NCI-H446 (cell line): ENCODE measurements at regions not wholly inside any gene's neighbourhood (a gene's known extent, or its start where the extent isn't known, plus 50 kb on each side); places are given as distances from the start of the nearest gene placed in this dataset.
"Not testable (repeated sequence)": the region's sequence is repeated elsewhere in the genome, so short reads cannot be mapped to it uniquely, and the experiment has no call there.

ENCODE experiments used
- DNase-seq, 2 experiments: peaks; one replicate each; lab custom pipeline; 2025; lab: John Stamatoyannopoulos, UW

DNA sequence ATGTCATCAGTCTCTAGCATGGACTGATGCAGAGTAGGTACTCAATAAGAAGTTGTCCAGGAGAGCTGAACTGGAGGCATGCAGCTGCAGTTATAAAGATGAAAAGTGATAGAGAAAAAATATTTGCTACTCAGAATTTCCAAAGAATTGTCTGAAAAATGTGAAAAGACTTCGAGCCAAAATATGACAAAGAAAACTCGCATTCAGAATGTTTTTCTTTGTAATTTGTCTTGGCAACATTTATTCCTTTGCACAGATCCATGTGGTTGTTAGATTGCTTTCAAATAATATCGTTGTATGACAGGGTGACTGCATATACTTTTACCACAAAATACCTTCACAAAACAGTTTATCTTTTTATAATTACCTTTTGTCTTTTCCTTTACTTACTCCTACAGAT lies 128.0 kb upstream of the SLC4A4 start:
- no peak for DNase-seq

DNA sequence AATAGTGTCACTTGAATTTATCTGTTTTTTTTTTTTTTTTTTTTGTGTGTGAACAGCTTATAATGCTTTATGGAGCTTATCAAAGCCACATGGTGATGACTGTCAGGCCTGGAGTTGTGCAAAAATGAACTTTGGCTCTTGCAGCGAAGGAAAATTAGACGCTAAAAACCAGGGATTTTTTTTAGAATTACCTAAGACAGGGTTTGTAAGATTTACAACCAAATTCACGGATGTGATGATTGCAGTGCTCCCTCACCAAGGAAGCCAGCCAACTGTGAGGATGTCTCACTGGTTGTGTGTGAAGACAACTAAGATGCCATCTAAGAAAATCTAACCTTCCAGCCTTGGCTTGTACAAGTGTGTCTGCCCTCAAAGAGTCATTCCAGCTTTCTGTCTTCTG lies 127.1 kb upstream of the SLC4A4 start:
- no peak for DNase-seq

GRCh38 chr4:71212216-71212615 lies 126.6 kb upstream of the SLC4A4 start:
- no peak for DNase-seq

- DNase-seq: no peak
Observed at GRCh38 chr4:71214578-71214977, 124.2 kb upstream of the SLC4A4 start.

DNA sequence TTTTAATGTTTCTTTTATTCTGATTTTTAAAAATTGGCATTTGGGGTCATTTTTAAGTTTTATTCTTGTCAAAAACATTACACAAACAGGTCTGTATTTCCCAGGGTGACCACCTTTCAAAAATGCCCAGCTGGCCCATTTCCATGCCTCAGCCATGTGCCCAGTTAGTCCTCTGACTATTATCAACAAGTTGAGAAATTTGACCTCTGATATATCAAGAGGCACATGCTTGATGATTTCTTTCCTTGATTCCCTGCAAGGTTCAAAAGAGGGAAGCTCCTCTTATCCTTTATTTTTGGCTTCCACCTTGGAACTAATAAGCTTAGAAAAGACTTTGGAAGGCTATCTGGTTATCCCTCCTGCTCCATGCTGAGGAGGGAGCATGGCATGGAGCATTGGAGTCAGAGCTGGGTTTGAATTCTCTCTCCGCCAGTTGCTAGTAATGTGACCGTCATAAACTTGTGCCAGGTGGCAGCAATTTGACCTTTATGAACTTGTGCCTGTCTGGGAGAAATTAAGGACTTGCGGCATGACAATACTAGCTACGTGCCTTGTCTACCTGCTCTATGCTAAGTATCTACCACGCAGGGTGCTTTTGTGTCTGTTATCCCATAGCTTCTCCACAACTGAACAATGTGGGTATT lies 122.4 kb upstream of the SLC4A4 start:
- no peak for DNase-seq

- no peak for DNase-seq
Observed at GRCh38 chr4:71217688-71218087, 121.1 kb upstream of the SLC4A4 start.

DNA sequence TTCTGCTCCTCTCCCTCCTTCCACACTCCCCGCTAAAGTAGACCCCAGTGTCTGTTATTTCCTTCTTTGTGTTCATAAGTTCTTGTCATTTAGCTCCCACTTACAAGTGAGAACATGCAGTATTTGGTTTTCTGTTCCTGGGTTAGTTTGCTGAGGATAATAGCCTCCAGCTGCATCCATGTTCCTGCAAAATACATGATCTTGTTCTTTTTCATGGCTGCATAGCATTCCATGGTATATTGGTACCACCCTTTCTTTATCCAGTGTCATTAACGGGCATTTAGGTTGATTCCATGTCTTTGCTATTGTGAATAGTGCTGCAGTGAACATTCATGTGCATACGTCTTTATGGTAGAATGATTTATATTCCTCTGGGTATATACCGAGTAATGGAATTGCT lies 118.0 kb upstream of the SLC4A4 start:
- not testable (repeated sequence) for DNase-seq

DNA sequence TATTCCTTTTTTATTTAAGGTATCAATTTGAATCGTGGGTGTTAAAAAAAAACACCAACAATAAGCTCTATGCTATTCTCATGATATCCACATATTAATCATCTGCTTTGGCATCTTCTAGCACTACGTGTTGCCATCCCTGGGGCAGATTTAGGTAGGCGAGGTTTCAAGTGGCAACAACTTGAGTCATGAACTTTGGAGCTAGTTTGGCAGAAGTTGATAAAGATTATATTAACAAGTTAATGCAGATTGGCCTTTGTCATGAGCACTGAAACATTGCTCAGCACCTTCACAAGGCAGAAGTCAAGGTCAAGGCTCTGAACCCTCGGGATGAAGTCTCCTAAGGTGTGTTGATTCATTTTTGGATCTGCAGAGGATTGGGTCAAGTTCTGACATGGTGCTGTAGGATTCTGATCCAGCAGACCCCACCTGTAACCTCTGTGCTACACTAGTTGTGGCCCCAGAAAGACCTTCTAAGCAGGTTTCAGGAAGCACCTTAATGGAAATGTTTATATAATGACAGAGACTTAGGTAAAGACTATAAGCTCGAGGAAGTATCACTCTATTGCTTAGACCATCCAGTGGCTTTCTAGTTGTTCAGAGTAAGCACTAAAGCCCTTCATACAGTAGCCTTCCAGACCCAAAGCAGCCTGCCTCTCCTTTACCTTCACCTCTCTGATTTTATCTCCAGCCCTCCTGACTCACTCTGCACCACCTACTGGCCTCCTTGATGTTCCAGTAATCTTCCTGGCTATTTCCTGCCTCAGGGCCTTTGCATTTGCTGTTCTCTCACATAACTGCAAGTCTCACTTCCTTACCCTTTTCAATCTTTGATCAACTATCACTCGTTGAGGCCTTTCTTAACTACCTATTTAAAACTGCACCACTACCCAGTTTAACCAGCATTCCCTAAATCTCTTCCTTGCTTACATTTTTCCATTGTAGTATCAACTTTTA lies 117.0 kb upstream of the SLC4A4 start:
- no peak for DNase-seq

DNA sequence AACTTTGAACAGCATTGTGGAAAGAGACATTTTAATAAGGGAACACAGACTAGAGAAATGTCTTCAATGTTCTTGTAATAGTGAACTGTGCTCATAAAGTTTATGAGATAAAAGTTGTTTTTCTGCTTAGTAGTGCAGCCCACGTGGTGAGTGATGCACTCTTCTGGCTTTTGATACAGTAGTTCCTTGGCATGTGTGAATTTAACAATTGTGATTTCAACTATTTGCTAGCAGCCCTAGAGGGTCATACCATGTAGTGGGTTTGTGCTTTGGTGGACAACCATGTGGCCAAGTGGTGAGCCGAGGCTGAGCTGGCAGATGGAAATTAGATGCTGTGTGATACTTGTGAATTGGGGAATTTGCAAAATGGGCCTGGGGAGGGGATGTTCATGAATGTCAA lies 116.2 kb upstream of the SLC4A4 start:
- no peak for DNase-seq

DNA sequence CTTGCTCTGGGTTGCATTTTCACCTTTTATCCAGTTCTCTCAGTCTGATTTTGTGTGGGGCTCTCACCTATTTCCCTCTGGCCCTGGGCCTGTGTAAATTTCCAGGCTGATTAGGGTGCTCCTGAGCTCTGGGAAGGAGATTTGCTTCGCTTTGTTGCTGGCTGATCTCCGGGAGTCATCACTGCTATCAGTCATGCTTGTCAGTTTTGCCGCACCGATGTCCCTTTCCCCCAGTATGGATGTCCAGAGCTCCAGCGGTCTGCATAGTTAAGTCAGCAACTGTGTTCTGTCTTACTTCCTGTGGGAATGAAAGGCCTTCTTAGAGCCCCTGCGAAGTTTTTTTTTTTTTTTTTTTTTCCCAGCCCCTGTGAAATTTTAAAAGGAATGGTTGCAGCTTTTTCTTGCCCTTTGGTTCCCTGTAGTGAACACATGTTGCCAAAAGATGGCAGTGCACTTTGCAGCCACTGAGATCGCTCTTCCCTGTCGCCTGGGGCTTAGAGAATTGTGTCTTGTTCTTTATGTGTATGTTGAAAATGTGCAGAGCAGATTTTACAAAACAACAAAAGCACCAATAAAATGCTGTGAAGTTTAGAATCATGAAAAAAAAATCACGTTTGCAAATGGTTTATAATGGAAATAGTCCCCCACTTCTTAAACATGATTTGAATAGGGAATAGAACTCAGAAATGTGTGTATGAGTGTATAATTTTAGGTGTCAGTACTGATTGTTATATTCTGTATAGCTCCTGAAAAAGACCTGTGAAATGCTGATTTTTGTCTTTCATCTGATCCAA lies 109.1 kb upstream of the SLC4A4 start:
- DNase-seq: peak in 1 of 2 experiments; percentile 21

DNA sequence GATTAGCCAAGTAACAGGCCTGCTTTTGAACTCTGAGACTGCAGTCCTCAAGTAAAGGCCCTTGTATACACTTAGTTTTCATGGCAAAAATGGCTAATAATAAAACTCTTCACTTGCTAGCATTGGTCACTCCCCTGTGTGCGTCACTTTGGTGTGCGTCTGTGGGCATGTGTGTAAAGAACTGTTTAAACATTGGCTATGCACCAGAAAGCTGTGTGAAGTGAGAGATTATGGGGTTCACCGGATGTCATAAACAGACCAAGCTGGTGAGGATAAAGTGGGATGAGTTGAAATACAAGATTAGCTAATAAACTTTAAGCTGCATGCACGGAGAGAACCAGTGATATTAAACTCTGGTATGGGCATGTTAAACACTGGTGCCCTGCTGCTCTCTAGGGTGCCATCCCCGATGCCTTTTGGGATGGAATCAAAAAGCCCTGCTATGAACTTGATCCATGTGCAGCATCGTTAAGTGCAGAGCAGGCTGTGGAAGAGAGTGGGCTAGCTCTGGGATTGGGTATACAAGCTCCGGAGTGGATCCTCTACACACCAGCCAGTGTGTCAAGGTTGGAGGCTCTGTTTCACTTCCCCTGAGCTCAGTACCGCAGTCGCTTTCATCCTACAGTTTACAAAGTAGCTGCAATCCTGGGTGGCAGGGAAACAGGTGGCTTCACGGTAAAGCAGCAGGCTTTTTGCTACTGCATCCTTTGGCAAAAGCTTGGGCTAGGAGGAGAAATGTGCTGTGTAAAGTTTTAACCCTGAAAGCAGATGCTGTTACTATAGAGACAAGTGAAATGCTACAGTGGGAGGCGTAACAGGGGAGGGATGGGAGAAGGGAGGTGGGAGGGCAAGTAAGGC lies 108.3 kb upstream of the SLC4A4 start:
- DNase-seq: no peak

DNA sequence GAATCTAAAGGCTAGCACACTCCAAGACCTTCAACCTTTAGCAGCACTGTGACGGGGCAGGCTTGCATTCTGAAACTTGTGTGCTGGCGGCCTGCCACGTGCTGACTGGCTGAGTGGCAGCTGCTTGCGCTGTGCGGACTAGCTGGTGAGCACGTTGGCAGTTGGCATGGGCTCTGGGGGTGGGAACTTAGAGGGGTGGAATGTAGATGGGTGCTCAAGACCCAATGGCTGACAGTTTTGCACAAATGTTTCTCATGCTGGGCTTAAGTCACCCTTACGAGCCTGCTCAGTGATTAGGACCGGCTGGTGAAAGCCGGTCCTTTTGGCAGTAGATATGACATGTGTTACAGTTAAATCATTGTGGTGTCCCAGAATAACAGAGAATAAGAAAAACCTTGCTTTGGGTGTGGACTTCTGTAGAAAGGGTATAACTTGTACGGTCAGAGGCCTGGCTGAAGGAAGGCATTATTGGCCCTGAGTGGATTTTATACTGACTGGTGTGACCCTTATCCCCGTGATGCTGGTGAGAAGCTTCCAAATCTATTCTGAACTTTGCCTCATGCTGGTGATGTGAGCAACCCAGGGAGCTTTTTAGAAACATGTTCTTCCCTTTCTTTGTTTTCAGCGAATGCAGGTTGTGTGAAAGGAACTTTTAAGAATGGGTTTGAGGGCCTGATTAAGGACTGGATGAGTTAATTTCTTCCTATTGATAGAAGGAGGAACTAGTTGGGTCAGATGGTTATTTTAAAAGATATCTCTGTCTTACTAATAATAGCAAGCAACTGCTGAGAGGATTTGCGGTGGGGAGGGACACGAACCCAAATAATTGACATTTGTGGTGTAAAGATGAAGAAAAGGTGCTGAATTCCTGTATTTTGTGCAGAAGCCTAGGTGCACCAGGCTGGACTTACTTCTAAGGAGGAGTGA lies 107.4 kb upstream of the SLC4A4 start:
- DNase-seq: peak; percentile 30 to 79

GRCh38 chr4:71232056-71232430 lies 106.8 kb upstream of the SLC4A4 start:
- DNase-seq: no peak

DNA sequence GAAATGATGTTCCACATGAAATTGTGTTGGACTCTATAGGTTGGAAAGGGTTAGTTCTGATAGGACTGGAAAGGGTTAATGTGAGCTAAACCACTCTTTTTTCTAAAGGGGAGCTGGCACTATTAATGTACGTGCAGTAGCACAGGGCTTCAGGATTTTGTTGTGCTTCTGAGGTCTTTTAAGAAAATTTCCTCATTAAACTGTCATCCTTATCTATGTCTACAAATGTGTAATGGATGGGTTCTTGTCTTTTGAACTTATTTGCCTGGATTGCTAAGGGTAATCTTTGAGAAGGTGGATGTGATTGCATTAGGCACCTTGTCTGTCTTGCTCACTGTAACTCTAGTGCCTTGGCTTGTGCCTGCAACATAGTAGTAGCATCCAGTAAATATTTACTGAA lies 106.0 kb upstream of the SLC4A4 start:
- DNase-seq: no peak

- DNase-seq: no peak
Observed at GRCh38 chr4:71235311-71236201, 103.3 kb upstream of the SLC4A4 start.

- DNase-seq: no peak
Observed at GRCh38 chr4:71236226-71236625, 102.6 kb upstream of the SLC4A4 start.

GRCh38 chr4:71237641-71238040 lies 101.2 kb upstream of the SLC4A4 start:
- DNase-seq: no peak

GRCh38 chr4:71239365-71239764 lies 99.5 kb upstream of the SLC4A4 start:
- no peak for DNase-seq

DNA sequence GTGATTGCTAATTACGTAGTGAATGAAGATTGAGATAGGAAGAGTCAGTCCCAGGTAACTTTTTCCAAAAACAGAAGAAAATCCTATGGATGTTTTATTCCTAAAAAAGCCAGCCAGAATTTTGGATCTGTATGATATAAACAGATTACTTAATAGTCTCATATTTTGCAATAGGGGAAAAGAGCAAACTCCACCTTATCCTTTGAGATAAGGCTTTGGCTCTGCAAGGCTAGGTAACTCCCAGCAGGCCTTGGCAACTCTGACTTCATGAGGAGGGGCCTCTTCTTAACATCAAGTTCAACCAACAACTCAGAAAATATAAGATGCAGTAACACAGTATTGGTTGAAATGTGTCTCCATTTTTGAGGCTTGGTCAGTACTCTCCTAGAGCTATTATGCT lies 98.7 kb upstream of the SLC4A4 start:
- no peak for DNase-seq
